Endothelial cell of umbilical vein (primary cell): ENCODE measurements at regions not wholly inside any gene's neighbourhood (a gene's known extent, or its start where the extent isn't known, plus 50 kb on each side); places are given as distances from the start of the nearest gene placed in this dataset.

Experiments used
- BruUV-seq: library from RNA; stranded (reverse); fragments of 400-500 nt; replicated peaks from 2 replicates; lab custom pipeline; 2021; lab: Mats Ljungman, UMichigan
- CTCF ChIA-PET: fragments of 300-600, 350-600 bp; sonication (Branson Sonifier 250); formaldehyde crosslinking; loops from one replicate; lab custom pipeline; 2021; ENCODE audit warnings: antibody characterized with exemption, inconsistent platforms; lab: Charles Lee
- POLR2A ChIA-PET: fragments of 300-600, 350-600 bp; sonication (Branson Sonifier 250); formaldehyde crosslinking; loops from one replicate; lab custom pipeline; 2021; ENCODE audit warnings: antibody characterized with exemption, inconsistent platforms; lab: Charles Lee
- DNase-seq: peaks from one replicate; pipeline ENCODE4 v3.0.0-alpha.2; 2011; ENCODE audit warnings: low read depth, low spot score
- FAIRE-seq: peaks from 2 replicates; lab custom pipeline; 2011; peaks lifted over from hg19 to GRCh38; lab: Jason Lieb, UNC
- H2AFZ ChIP-seq: 2 replicates; pipeline ENCODE4 v1.6.0; 2012; ENCODE audit warnings: low read depth, low read length, control low read depth, inconsistent platforms
- H3K27ac ChIP-seq: 2 replicates; pipeline ENCODE4 v1.5.1; 2011; ENCODE audit warnings: low read depth, mild to moderate bottlenecking, control low read depth, low read length, moderate library complexity; ENCODE audit not compliant: insufficient read depth
- H3K27me3 ChIP-seq, 2 experiments: 2 replicates each; pipeline versions ENCODE4 v1.6.0 to v1.6.1; 2011; ENCODE audit warnings: low read length in 2 of 2, mixed read lengths in 1 of 2; ENCODE audit not compliant: control insufficient read depth in 2 of 2, insufficient read depth in 2 of 2
- H3K36me3 ChIP-seq, 2 experiments: 2 replicates in 1 of 2; 3 replicates in 1 of 2; pipeline ENCODE4 v1.5.1; 2011; ENCODE audit warnings: low read length in 2 of 2, mild to moderate bottlenecking in 1 of 2, moderate library complexity in 1 of 2; ENCODE audit not compliant: control insufficient read depth in 2 of 2, insufficient read depth in 2 of 2; ENCODE audit errors: extremely low read depth in 1 of 2
- H3K4me1 ChIP-seq: 3 replicates; pipeline ENCODE4 v1.5.1; 2011; ENCODE audit warnings: mild to moderate bottlenecking, low read length; ENCODE audit not compliant: control insufficient read depth, insufficient read depth; ENCODE audit errors: extremely low read depth
- H3K4me2 ChIP-seq: 2 replicates; pipeline ENCODE4 v1.6.1; 2011; ENCODE audit warnings: low read length, control low read depth, mixed read lengths; ENCODE audit not compliant: insufficient read depth
- H3K4me3 ChIP-seq, 3 experiments: fragments of 200-600 bp in 1 of 3; sonication (generic), shearing (Covaris generic) in 1 of 3; replicated peaks in 1 of 3; 2 replicates each; pipeline ENCODE4 v1.5.1; 2011 to 2016; ENCODE audit warnings: control low read depth in 3 of 3, low read length in 3 of 3, mild to moderate bottlenecking in 2 of 3, inconsistent platforms in 1 of 3, low read depth in 1 of 3, moderate library complexity in 1 of 3; ENCODE audit not compliant: insufficient read depth in 1 of 3
- H3K79me2 ChIP-seq: 2 replicates; pipeline ENCODE4 v1.6.0; 2012; ENCODE audit warnings: low read length, inconsistent platforms; ENCODE audit not compliant: control insufficient read depth, insufficient read depth
- H3K9ac ChIP-seq: replicated peaks from 2 replicates; pipeline ENCODE3; 2011; ENCODE audit warnings: low read length, control low read depth; ENCODE audit not compliant: insufficient read depth; ENCODE audit errors: extremely low read depth
- H3K9me1 ChIP-seq: replicated peaks from 3 replicates; pipeline ENCODE4 v1.6.0; 2011; ENCODE audit warnings: mild to moderate bottlenecking, low read length; ENCODE audit not compliant: control insufficient read depth, insufficient read depth; ENCODE audit errors: extremely low read depth
- H3K9me3 ChIP-seq: replicated peaks from 2 replicates; pipeline ENCODE4 v1.5.1; 2012; ENCODE audit warnings: low read length, inconsistent platforms; ENCODE audit not compliant: control insufficient read depth, insufficient read depth
- H4K20me1 ChIP-seq: replicated peaks from 2 replicates; pipeline ENCODE3; 2011; ENCODE audit warnings: mild to moderate bottlenecking, low read length; ENCODE audit not compliant: control insufficient read depth, insufficient read depth; ENCODE audit errors: extremely low read depth
- CTCF ChIP-seq, 2 donors: IDR thresholded peaks; 1 replicate in 1 of 2; 2 replicates in 1 of 2; pipeline ENCODE4 v1.5.1; 2011; ENCODE audit warnings: low read length in 2 of 2, mild to moderate bottlenecking in 2 of 2, moderate library complexity in 2 of 2, control low read depth in 1 of 2, inconsistent platforms in 1 of 2, low read depth in 1 of 2; ENCODE audit not compliant: insufficient read depth in 1 of 2; ENCODE audit errors: extremely low read depth in 1 of 2
- EZH2 ChIP-seq: IDR thresholded peaks from 2 replicates; pipeline ENCODE4 v1.6.1; 2012; ENCODE audit warnings: borderline replicate concordance, low read depth, mild to moderate bottlenecking, moderate library complexity, low read length, inconsistent platforms; ENCODE audit not compliant: severe bottlenecking
- FOS ChIP-seq: IDR thresholded peaks from 2 replicates; pipeline ENCODE4 v1.6.1; 2011; ENCODE audit warnings: mild to moderate bottlenecking, low read length, moderate library complexity, borderline replicate concordance; ENCODE audit not compliant: insufficient read depth
- GATA2 ChIP-seq: IDR thresholded peaks from 2 replicates; pipeline ENCODE4 v1.7.0; 2011; ENCODE audit warnings: low read depth, mild to moderate bottlenecking, moderate library complexity, mixed read lengths, low read length; ENCODE audit not compliant: insufficient read length, insufficient read depth
- JUN ChIP-seq: IDR thresholded peaks from 2 replicates; pipeline ENCODE4 v1.6.1; 2011; ENCODE audit warnings: borderline replicate concordance, low read depth; ENCODE audit not compliant: insufficient read length, insufficient read depth
- MYC ChIP-seq: IDR thresholded peaks from one replicate; pipeline ENCODE4 v1.6.1; 2011; ENCODE audit warnings: mild to moderate bottlenecking, low read depth, low read length
- POLR2A ChIP-seq: IDR thresholded peaks from 2 replicates; pipeline ENCODE4 v1.6.1; 2012; ENCODE audit warnings: low read depth, mild to moderate bottlenecking, control low read depth, low read length
- POLR2AphosphoS5 ChIP-seq: IDR thresholded peaks from 2 replicates; pipeline ENCODE4 v1.6.1; 2012; ENCODE audit warnings: low read depth, mild to moderate bottlenecking, control low read depth, low read length, moderate library complexity; ENCODE audit not compliant: insufficient read depth
- dilution Hi-C: fragments of 300-500 bp; cut with MboI; formaldehyde crosslinking; loops from one replicate; pipeline ENCODE4 v1.15.0; 2019; ENCODE audit warnings: low sequenced_read_pairs; ENCODE audit not compliant: extremely low pct_ligation_motif_present
- intact Hi-C: fragments of 100-400 bp; cut with micrococcal nuclease; formaldehyde crosslinking; loops from one replicate; pipeline ENCODE4 v1.10.0; 2022
- TF ChIP-seq, protein P1 (sequence below): IDR thresholded peaks from 2 replicates; pipeline ENCODE4 v1.6.1; 2011; ENCODE audit not compliant: insufficient read depth, insufficient read length

DNA sequence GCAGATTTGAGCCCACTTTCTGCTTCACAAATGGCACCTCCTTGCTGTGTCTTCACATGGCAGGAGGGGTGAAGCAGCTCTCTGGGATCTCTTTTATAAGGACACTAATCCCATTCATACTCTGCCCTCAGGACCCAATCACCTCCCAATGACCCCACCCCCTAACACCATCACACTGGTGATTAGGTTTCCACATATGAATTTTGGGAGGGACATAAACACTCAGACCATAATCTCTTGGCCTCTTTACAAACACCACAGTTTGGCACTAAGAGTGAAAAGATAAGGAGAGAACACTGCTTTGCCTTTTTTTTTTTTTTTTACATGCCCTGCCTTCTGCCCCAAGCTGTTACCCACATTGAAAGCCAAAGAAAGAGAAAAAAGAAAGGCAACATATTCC, 166.2 kb upstream of the NFIA start:
- no peak for FAIRE-seq
- dilution Hi-C loops (no loop called here), intact Hi-C loops (no loop called here)
- Histone ChIP-seq H3K4me1 (peaks cover 13% of the 10 kb centered on the region), H3K4me3 (no peak overlapping the region), H3K4me2 (no peak overlapping the region), H3K36me3 (no peaks in the 10 kb centered on the region), H3K27ac (no peak overlapping the region), H3K9me3 (no peaks in the 10 kb centered on the region), H3K27me3 (no peaks in the 10 kb centered on the region), H2AFZ (no peak overlapping the region), H3K9ac (no peak overlapping the region), H3K79me2 (no peaks in the 10 kb centered on the region), H4K20me1 (no peaks in the 10 kb centered on the region), H3K9me1 (no peaks in the 10 kb centered on the region)
- DNase-seq = no peak
- POLR2A ChIA-PET = no interaction called here
- no peak for TF ChIP-seq FOS
- TF ChIP-seq POLR2AphosphoS5 = no peak
- TF ChIP-seq JUN = no peak
- no peak for TF ChIP-seq MYC
- TF ChIP-seq CTCF (IDR thresholded peaks at IDR 0.05; ENCODE audit: extremely low read depth in 1 of 2, insufficient read depth in 1 of 2, low read depth in 1 of 2, low read length in 2 of 2) = no peak
- TF ChIP-seq POLR2A = no peak
- TF ChIP-seq EZH2 = no peak
- no peak for TF ChIP-seq GATA2
- TF ChIP-seq, protein P1, sequence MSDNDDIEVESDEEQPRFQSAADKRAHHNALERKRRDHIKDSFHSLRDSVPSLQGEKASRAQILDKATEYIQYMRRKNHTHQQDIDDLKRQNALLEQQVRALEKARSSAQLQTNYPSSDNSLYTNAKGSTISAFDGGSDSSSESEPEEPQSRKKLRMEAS = no peak
- no TSS peak for BruUV-seq
- CTCF ChIA-PET = interaction anchor here (1.0 kb wide), 1 partner anchor 21 kb away, joined by 4 read pairs; no protein-coding TSS in a partner anchor
